ENCODE measurements at regions not wholly inside any gene's neighbourhood (a gene's known extent, or its start where the extent isn't known, plus 50 kb on each side); places are given as distances from the start of the nearest gene placed in this dataset.
A peak's percentile ranks its signal among the peaks of the same experiment; 100 is the strongest.

- TF ChIP-seq ZNF18 (tag by site-specific recombination; IDR thresholded peaks at IDR 0.05), result no peak
- no peak for TF ChIP-seq ZNF518A (tag by site-specific recombination; conservative IDR thresholded peaks at IDR 0.05; ENCODE audit: low read depth)
- TF ChIP-seq KLF1 (tag by site-specific recombination; IDR thresholded peaks at IDR 0.05), result no peak
- TF ChIP-seq KLF17 (tag by site-specific recombination; IDR thresholded peaks at IDR 0.05), result no peak
- TF ChIP-seq ZNF16 (tag by site-specific recombination; IDR thresholded peaks at IDR 0.05; ENCODE audit: low read depth), result no peak
- no peak for TF ChIP-seq ZSCAN30 (tag by site-specific recombination; IDR thresholded peaks at IDR 0.05)
- no peak for TF ChIP-seq ZNF555 (tag by site-specific recombination; conservative IDR thresholded peaks at IDR 0.05)
- no peak for TF ChIP-seq ZNF274 (IDR thresholded peaks at IDR 0.05; ENCODE audit: low read length)
- TF ChIP-seq ZNF274 (tag by site-specific recombination; IDR thresholded peaks at IDR 0.05; ENCODE audit: borderline replicate concordance), result no peak
- no peak for TF ChIP-seq ZNF214 (tag by site-specific recombination; IDR thresholded peaks at IDR 0.05; ENCODE audit: borderline replicate concordance)
- TF ChIP-seq ZNF792 (tag by site-specific recombination; IDR thresholded peaks at IDR 0.05), result peak; percentile 24; the same call in 1 of the 2 replicates
- no peak for TF ChIP-seq ZNF121 (tag by site-specific recombination; IDR thresholded peaks at IDR 0.05)
- TF ChIP-seq ZNF433 (tag by site-specific recombination; IDR thresholded peaks at IDR 0.05; ENCODE audit: low read depth), result no peak
- no peak for TF ChIP-seq REPIN1 (tag by site-specific recombination; IDR thresholded peaks at IDR 0.05; ENCODE audit: low read depth)
- TF ChIP-seq PATZ1 (tag by site-specific recombination; IDR thresholded peaks at IDR 0.05), result no peak
- TF ChIP-seq ZNF404 (tag by site-specific recombination; IDR thresholded peaks at IDR 0.05), result no peak
- no peak for TF ChIP-seq ZNF157 (tag by site-specific recombination; IDR thresholded peaks at IDR 0.05)
- no peak for TF ChIP-seq KLF9 (tag by site-specific recombination; IDR thresholded peaks at IDR 0.05; ENCODE audit: low read depth)
- TF ChIP-seq ZNF112 (tag by site-specific recombination; IDR thresholded peaks at IDR 0.05), result no peak
- TF ChIP-seq ZNF585B (tag by site-specific recombination; IDR thresholded peaks at IDR 0.05), result no peak
- no peak for TF ChIP-seq ZNF266 (tag by site-specific recombination; IDR thresholded peaks at IDR 0.05; ENCODE audit: low read depth)
- no peak for TF ChIP-seq ZNF350 (tag by site-specific recombination; IDR thresholded peaks at IDR 0.05)
- TF ChIP-seq ZNF830 (tag by site-specific recombination; IDR thresholded peaks at IDR 0.05; ENCODE audit: low read depth), result no peak
- TF ChIP-seq ZNF155 (tag by site-specific recombination; IDR thresholded peaks at IDR 0.05), result no peak
- TF ChIP-seq ZNF580 (tag by site-specific recombination; IDR thresholded peaks at IDR 0.05), result 0 out of 2 replicates have a peak, but pooled peaks have one; percentile 30
- no peak for TF ChIP-seq ZSCAN18 (tag by site-specific recombination; IDR thresholded peaks at IDR 0.05)
- no peak for TF ChIP-seq ZNF169 (tag by site-specific recombination; IDR thresholded peaks at IDR 0.05)
- TF ChIP-seq TRIM28 (IDR thresholded peaks at IDR 0.05; ENCODE audit: borderline replicate concordance, low read length), result 0 out of 2 replicates have a peak, but pooled peaks have one; percentile 23
- no peak for TF ChIP-seq ZNF701 (tag by site-specific recombination; IDR thresholded peaks at IDR 0.05)
- no peak for TF ChIP-seq ZNF423 (tag by site-specific recombination; IDR thresholded peaks at IDR 0.05)
Observed at GRCh38 chr1:219273088-219273686, 99.5 kb downstream of the LYPLAL1 start (continued).
